ENCODE measurements at regions not wholly inside any gene's neighbourhood (a gene's known extent, or its start where the extent isn't known, plus 50 kb on each side); places are given as distances from the start of the nearest gene placed in this dataset.

DNA sequence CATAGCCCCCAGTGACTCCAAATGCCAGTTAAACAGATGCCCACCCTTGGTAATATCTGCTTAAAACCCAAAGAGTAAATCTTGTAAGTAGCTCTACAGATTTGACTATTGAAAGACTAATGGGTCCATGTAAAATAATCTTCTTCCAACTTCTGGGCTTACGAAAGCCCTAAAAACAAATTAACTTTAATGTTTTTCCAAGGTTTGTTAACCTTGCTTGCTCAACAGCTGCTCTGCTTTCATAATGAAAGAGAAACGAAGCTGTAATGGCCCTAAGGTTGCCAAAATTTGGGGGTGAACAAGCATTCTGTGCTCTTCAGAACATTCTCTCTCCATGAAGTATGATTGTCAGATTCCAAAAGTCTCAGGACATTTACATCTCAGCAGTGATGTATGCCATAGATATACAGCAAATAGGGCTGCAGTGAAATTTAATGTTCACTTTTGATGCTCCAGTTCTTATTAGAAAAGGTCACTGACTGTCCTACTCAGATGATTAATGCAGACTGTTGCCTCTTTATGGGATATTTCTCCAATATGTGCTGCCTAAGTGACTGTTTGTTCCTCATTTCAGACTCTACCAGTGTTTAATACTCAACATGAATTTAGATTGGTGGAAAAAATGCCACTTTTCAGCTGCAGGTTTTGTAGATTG is 436.3 kb upstream of the CHST9 start:
- DNase-seq (ENCODE audit: low spot score) = no peak

DNA sequence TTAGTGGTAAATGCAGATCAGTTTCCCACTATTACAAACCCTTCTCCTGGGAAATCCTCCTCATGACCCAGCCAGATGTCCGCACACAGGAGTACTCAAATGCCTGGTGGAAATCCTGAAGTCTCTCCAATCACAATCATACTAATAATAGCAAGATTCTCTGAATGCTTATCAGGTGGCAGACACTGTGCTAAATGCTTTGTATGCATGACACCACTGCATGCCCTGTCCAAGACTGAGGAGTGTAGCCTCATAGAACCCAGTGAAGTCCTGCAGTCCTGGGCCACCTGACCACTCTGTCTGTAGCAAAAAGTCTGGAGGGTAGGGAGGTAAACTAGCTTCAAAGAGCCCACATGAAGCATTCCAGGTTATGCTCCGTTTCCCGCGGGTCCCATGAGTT is 434.8 kb upstream of the CHST9 start:
- no peak for DNase-seq (ENCODE audit: low spot score)

DNA sequence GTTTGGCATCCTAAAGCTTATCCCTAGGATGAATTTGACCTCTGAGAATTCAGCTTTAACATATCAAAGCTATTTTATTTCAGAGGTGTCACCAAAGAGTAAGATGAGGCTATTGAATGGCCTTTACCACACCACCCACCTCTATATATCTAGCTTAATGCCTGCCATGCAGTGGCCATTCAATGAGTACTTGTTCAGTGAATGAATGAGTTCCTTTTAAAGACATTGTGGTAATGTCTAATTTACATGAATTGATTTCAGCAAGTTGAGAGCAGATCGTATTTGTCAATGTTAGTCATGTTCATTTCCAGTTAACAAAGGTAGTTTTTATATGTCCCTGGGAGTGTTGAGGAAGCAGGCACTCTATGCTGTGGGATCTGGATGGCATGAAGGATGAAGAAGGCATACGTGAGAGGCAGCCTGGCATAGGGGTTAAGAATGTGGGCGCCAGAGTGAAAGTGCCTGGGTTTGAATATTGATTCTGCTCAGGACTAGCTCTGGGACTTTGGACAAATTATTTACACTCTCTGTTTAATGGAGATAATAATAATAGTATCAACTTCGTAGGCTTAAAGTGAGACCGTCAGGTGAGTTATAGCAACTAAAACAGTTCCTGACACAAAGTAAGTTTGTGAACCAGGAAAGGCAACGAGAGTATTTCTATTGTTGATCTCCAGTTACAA is 434.1 kb upstream of the CHST9 start:
- no peak for DNase-seq (ENCODE audit: low spot score)

- DNase-seq (ENCODE audit: low spot score) = no peak
Measured at GRCh38 chr18:27616324-27616723, 431.2 kb upstream of the CHST9 start.

DNA sequence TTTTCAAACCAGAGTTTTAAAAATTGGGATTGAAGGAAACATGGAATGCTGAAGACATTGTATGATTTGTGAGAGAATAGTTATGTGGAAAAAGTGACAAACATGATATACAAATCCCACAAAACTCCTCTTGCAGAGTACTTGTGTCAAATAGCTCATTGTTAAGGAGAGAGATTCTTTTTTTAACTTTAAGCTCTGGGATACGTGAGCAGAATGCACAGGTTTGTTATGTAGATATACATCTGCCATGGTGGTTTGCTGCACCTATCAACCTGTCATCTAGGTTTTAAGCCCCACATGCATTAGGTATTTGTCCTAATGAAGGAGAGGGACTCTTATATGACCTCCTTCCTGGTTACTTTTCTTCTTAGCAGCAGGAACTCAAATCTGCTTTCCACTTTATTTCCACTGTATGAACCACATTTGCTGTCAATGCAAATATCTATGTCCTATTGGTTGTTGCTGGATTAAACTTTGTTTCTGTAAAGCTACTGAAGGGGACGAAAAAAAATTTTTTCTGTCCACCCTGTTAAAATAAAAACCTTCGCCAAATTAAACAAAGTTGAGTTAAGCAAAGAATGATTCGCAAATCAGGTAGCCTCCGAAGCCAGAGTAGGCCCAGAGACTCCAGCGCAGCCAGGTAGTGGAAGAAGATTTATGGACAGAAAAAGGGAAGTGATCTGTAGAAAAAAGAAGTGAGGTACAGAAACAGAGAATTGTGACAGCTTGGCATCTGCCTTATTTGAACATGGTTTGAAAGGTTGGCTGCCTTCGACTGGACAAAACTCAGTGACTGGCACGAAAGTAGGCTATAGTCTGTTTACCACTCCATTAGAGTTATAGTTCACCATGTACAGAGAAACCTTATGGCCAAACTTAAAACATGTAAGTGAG is 430.1 kb upstream of the CHST9 start:
- no peak for DNase-seq (ENCODE audit: low spot score)

- no peak for DNase-seq (ENCODE audit: low spot score)
Measured at GRCh38 chr18:27609221-27609620, 424.1 kb upstream of the CHST9 start.

DNA sequence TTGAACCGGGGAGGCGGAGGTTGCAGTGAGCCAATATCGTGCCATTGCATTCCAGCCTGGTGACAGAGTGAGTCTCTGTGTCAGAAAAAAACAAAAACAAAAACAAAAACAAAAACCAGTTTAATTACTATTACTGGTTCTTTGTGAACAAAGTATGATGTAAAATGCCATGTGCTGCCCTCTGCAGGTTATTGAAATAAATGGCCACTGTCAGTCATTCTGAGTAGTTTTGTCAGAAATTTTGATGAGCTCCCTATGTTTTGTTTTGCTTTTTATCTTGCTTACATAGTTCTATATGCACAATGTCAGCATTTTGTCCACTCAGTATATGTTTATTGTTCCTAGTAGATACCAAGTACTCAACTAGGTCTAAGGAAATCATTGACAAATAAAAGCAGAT is 423.6 kb upstream of the CHST9 start:
- no peak for DNase-seq (ENCODE audit: low spot score)

DNA sequence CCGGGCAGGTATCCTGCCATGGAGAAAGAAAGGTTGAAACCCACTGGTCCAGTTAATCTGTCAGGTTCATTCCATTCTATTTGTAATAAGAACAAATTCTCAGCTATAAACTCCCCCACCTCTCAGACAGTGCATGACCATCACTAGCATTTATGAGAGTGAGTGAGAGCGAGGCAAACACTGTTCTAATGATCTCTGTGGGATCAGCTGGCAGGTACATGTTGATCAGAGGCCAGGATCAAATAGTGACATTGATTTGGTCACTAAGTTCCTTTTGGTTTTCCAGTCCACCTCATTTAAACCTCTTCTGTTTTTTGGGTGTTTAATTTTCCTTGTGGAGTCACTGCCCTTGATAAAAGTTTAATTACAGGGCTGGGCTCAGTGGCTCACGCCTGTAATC is 423.1 kb upstream of the CHST9 start:
- no peak for DNase-seq (ENCODE audit: low spot score)

- DNase-seq (ENCODE audit: low spot score) = no peak
Measured at GRCh38 chr18:27606741-27607140, 421.6 kb upstream of the CHST9 start.

- DNase-seq (ENCODE audit: low spot score) = peak; percentile 70
Measured at GRCh38 chr18:27605107-27605834, 420.2 kb upstream of the CHST9 start.

DNA sequence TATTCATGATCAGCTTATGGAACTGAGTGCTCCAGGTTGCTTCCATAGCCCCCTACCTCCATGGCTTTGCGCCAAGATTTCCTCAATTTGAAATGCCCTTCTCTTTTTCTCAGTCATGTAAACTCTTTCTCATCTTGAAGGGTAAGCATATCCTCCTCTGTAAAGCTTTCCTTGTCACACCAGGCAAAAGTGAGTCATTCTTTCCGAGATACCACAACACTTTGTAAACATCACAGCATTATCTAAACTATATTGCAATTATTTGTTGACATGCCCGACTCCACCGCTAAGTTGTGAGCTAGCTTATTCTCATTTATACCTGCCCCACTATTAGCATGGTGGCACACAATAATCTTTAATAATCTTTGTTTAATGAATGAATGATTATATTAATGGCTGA is 419.5 kb upstream of the CHST9 start:
- DNase-seq (ENCODE audit: low spot score) = no peak

DNA sequence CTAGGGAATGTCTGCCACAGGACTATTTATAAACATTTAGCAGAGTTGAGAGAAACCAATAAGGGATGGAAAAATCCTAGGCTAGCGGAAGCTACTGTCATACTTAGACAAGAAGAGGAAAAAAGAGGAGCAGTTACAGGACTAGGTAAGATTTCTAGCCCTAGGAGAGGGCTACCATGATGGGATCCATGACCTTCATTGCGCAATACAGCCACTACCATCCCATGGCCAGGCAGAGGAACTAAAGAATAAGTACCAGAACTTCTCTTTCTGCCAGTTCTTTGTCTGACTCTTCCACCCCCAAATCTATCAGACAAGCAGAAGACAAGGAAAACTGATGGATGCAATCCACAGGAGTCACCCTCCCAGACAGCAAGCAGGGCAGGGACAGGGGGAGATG is 417.0 kb upstream of the CHST9 start:
- no peak for DNase-seq (ENCODE audit: low spot score)

- DNase-seq (ENCODE audit: low spot score) = no peak
Measured at GRCh38 chr18:27600245-27600644, 415.1 kb upstream of the CHST9 start.

GRCh38 chr18:27599202-27599829 is 414.2 kb upstream of the CHST9 start:
- DNase-seq (ENCODE audit: low spot score) = peak; percentile 39

GRCh38 chr18:27595113-27595838 is 410.2 kb upstream of the CHST9 start:
- no peak for DNase-seq (ENCODE audit: low spot score)

DNA sequence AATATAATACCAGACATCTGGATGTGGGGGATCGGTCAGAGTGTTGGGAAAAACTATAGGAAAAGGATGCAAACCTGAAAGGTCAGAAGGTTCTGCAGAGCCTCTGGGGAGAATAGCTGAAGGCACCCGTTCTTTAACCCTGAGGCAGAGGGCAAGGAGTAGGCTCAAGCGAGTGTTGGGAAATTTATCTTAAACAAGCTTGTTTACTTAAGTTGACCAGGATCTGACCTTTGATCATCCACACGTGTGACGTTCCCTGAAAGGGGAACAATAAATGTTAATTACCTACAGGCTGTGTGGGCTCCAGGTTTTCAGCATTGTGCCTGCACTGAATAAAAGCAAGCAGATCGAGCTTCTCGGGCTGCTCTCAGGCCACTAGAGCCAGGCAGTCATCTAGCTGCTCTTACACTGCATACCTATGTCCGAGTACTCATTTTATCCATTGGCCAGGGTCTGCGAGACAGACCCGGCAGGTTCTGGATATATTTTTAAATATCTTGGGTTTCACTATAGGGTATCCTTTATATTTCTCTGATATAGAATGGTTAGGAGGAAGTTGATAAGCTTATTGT is 400.6 kb upstream of the CHST9 start:
- DNase-seq (ENCODE audit: low spot score) = no peak

- no peak for DNase-seq (ENCODE audit: low spot score)
Measured at GRCh38 chr18:27583466-27583865, 398.4 kb upstream of the CHST9 start.

- DNase-seq (ENCODE audit: low spot score) = no peak
Measured at GRCh38 chr18:27582760-27583412, 397.8 kb upstream of the CHST9 start.

DNA sequence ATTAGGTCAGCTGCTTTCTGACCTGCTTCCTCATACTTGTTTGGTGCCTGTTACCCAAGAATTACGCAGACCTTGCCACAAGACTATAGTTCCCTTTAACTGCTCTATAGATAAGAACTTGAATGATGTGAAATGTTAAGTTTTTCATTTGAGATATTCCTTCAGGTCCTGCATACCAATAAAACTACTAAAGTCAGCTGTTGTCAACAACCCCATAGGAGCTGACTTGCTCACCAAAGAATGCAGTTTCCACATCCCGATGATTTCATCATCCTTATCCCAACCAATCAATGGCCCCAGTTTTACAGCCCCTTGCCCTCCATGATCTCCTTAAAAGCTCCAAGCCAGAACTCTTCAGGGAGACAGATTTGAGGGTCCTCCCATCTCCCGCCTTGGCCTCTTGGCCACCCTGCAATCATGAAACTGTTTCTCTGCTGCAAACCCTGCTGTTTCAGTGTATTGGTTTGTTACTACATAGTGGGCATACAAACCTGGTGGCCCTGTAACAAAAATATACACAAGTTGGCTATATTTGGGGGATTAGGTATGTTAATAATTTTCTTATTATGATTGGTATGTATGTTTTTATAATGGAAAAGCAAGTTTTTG is 396.3 kb upstream of the CHST9 start:
- DNase-seq (ENCODE audit: low spot score) = no peak

- no peak for DNase-seq (ENCODE audit: low spot score)
Measured at GRCh38 chr18:27579364-27579763, 394.3 kb upstream of the CHST9 start.
